COLO668 (cell line): ENCODE measurements at regions not wholly inside any gene's neighbourhood (a gene's known extent, or its start where the extent isn't known, plus 50 kb on each side); places are given as distances from the start of the nearest gene placed in this dataset.
"Not testable (repeated sequence)": the region's sequence is repeated elsewhere in the genome, so short reads cannot be mapped to it uniquely, and the experiment has no call there.

Source experiments
- DNase-seq: peaks from one replicate; lab custom pipeline; 2025; ENCODE audit not compliant: unreplicated experiment; lab: John Stamatoyannopoulos, UW

GRCh38 chr3:192022412-192022811 is 561.4 kb downstream of the PYDC2 start:
- DNase-seq, result no peak

DNA sequence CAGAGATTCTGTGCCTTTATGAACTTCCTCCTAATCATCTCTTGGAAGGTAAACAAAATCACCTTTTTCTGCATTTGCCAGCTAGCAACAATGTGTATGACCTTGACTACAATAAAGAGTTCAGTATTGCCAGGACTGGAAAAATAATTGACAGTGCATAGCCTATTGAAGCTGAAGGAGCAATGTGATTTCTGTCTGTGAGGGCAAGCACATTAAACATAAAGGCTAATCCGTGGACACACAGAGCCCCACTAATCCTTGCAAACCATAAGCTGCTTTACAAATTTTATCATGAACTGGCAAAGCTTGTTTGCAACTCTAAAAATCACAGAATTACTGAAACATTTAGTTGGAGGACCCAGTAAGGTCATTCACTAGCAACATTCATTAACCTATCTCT is 563.8 kb downstream of the PYDC2 start:
- no peak for DNase-seq

DNA sequence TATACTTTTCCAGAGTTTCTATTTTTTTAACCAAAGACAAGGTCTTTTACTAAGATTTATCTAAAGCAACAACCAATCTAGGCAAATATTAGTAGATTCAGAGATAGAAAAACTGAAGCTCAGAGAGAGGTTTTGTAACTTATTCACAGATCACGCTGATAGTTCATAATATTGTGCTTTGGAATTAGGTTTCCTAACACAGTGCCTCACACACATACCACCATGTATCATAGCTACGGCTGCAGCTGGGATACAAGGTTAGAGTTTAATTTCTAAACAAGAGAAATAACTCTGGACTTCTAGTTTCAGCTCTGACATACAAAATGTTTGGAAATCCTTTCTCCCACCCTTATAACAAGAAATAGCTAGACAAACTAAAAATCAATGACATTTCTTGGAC is 565.7 kb downstream of the PYDC2 start:
- DNase-seq, result no peak

DNA sequence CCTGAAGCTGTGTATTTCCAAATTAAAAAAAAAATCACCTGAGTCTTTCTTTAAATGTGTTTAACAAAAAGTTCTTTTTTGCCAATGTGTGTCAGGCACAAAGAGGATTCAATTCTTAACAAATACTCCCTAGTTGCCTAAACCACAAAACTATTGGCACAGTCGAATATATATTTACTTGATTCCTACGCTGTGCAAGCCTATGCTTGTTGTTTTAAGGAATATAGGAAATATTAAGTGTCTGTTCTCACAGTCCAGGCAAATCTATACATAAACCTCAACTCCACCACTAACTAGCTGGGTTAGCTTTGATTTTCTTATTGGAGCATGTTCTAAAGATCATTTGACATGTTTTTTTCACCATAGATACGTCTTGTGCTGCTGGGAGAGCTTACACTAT is 571.0 kb downstream of the PYDC2 start:
- no peak for DNase-seq

- no peak for DNase-seq
Measured at GRCh38 chr3:192033246-192033645, 572.3 kb downstream of the PYDC2 start.

DNA sequence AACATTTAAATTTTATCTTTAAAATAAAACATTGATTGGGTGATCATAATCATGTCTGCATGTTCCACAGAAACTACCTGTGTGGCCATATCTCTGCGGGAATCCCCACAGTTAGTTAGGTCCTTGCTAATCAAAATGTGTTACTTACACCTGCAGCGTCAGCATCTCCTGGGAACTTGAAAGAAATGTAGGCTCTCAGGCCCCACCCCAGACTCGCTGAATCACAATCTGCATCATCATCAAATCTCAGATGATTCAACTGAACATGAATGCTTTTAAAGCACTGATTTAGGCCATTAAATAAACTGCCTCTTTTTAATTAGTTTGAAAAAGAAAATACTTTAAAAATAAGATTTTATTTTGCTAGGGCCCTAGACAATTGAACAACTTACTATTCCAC is 577.8 kb downstream of the PYDC2 start:
- DNase-seq, result no peak

GRCh38 chr3:192039593-192039992 is 578.6 kb downstream of the PYDC2 start:
- DNase-seq, result no peak

DNA sequence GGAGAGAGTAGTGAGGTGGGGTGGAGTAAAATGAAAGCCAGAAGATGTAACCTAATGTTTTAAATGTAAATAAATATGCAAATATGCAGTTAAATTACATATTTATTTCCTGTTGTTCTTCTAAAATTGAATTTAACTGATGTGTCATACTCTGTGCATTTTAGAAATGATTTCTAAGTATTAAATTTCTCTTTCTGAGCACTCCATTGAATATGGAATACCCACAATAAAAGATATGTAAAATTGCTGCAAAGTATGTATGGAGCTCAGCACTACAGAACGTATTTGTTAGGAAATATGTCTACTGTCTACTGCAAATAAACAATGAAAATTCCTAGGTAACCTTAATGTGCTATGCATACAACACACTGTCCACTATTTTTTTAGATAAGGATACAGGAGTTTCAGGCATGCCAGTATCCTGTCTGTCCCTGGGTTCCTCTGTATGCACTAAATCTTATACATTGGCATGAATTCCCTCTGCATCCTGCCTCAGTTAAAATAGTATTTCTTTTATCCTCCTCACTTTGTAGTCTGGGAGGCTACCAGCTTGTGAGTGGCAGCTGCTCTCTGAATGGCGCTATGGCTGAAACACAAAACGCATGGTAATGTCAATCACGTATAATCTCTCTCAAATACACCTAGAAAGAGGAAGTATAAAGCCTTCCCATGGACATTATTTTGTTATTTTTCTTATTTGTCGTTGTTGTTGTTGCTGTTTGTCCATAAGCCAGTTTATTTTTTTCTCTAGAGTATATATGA is 579.5 kb downstream of the PYDC2 start:
- no peak for DNase-seq

DNA sequence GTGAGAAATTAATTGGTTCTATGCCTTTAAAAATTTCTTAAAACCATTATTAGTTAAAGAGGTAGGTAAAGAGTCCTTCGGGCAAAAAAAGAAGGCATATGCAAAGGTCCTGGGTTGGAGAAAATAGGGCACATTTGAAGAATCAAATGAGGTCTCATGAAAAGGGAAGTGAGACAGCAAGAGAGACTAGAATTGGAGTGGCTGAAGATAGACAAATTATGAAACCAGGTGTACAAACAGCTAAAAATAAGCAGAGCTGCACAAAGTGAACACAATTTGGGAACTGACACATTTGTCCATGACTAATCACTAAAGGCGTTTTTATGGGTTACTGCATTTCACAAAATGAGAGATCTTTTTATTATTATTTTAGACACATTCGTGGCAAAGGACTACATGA is 581.2 kb downstream of the PYDC2 start:
- no peak for DNase-seq

- DNase-seq, result no peak
Measured at GRCh38 chr3:192054881-192055280, 593.9 kb downstream of the PYDC2 start.

- DNase-seq, result no peak
Measured at GRCh38 chr3:192055946-192056345, 595.0 kb downstream of the PYDC2 start.

GRCh38 chr3:192057261-192057660 is 596.3 kb downstream of the PYDC2 start:
- DNase-seq, result no peak

DNA sequence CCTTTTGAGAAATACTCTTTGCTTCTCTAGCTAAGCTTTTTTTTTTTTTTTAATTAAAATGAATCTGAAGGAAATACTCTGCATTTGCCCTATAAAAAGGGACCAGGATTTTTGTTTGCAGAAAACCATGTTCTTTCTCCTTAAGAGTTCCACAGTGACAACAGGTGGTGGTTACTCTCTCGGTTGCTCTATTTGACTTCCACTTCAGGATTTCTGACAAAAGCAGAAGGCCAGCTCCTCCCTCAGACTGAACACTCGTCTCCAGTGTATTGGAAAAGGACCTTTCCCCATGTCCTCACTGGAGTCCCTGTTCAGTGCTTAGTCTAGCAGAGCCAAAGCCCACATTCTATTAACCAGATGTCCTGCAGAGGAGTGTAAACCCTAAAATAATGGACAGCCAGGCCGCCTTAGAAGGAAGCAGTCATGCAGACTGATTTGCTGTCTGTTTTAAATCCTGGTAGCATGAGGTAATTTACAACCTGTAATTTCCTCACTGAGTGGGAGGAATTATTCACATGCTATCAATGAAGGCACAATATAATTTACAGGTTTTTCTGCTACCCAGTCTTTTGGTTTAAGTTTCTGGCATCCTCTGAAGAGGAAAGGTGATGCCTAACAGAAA is 599.3 kb downstream of the PYDC2 start:
- DNase-seq, result no peak

DNA sequence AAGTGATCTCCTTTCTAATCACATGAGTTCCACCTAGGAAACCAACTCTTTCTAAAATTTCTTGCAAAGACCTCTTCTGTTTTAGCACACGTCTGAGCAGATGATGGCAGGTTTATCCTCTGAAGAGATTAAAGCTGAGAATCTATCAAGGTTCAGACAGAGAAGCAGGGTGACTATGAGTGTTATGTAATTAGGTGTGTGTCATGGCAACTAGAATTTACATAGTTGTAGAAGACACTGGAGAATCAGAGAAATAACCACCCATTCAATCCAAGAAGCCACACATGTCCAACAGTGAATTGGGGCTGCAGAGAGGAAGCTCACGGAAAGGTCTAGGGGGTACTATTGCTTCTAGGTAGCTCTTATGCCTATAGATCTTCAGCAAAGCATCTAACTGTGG is 600.5 kb downstream of the PYDC2 start:
- no peak for DNase-seq

- DNase-seq, result no peak
Measured at GRCh38 chr3:192062186-192062585, 601.2 kb downstream of the PYDC2 start.

GRCh38 chr3:192063570-192063969 is 602.6 kb downstream of the PYDC2 start:
- DNase-seq, result no peak

GRCh38 chr3:192064959-192065358 is 604.0 kb downstream of the PYDC2 start:
- DNase-seq, result no peak

- DNase-seq, result not testable (repeated sequence)
Measured at GRCh38 chr3:192066253-192066652, 605.3 kb downstream of the PYDC2 start.

DNA sequence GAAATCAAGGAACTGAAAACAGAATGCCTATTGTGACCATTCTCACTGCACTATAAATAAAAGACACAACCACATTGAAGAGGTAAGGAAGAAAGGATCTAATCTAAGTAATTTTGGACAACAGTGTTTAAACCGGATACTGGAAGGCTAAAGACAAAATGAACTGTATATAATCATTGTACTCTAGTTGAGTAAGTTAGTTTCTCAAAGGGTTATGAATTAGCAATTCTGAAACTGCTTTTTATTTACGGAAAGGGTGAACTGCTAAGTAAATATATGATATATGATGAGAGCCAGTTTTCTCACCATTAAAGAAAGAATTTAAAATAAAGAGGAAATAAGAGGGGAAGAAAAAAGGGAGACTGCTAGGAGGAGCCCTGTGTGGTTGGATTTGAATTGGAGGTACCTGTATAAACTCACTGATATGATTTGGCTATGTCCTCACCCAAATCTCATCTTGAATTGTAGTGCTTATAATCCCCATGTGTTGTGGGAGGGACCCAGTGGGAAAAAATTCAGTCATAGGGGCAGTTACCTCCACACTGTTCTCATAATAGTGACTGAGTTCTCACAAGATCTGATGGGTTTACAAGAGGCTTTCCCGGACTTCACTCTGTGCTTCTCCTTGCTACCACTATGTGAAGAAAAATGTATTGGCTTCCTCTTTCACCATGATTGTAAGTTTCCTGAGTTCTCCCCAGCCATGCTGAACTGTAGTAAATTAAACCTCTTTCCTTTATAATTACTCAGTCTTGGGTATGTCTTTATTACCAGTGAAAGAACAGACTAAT is 607.7 kb downstream of the PYDC2 start:
- DNase-seq, result no peak

DNA sequence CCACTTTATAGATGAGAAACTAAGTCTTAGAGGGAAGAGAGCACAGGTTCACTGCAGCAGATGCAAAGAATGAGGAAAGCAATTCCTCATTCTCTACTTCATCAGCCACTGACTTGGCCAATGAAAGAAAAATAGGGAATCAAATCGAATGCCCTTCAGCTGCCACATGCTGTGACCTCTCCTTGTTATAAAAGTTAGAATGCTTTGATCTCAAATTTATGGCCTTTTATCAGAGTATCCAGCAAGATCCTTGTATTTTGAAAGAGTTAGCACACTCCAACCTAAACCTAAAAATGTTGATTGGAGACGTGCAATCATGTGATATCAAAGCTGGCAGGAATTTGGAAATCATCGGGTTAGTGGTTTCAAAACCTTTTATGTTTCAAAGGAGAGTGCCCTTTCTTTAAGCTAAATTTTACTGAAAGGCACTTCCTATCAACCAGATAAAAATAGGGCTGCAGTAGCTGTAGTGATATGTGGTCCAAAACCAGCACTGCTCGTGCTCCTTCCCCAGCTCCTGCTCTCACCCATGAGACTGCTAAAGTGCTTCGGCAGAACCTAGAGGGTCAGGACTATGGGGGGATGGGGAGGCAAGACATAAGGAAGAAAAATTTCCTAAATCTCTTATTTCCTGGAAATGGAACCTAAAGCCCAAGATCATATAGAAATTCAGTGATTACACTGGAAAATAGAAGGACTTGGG is 617.0 kb downstream of the PYDC2 start:
- DNase-seq, result no peak

- DNase-seq, result peak; percentile 3
Measured at GRCh38 chr3:192079098-192079497, 618.1 kb downstream of the PYDC2 start.
